Caco-2 (cell line): ENCODE measurements at regions not wholly inside any gene's neighbourhood (a gene's known extent, or its start where the extent isn't known, plus 50 kb on each side); places are given as distances from the start of the nearest gene placed in this dataset.

Experiments
- BruUV-seq: library from RNA; stranded (reverse); fragments of 400-500 nt; replicated peaks from 2 replicates; lab custom pipeline; 2021; lab: Mats Ljungman, UMichigan
- CTCF ChIA-PET: fragments of 300-600 bp; sonication (Branson Sonifier 250); formaldehyde crosslinking; loops from one replicate; lab custom pipeline; 2022; ENCODE audit warnings: antibody characterized with exemption; lab: Charles Lee
- POLR2A ChIA-PET: fragments of 300-600 bp; sonication (Branson Sonifier 250); formaldehyde crosslinking; loops from one replicate; lab custom pipeline; 2022; ENCODE audit warnings: antibody characterized with exemption; lab: Charles Lee
- DNase-seq, 2 experiments: peaks; one replicate each; pipeline versions ENCODE4 v3.0.0 to v3.0.0-alpha.2; 2020 to 2022
- H3K27me3 ChIP-seq: replicated peaks from 2 replicates; pipeline ENCODE4 v1.6.0; 2011; ENCODE audit warnings: low read length; ENCODE audit not compliant: control insufficient read depth, insufficient read depth
- H3K36me3 ChIP-seq: 2 replicates; pipeline ENCODE4 v1.5.1; 2011; ENCODE audit warnings: low read length; ENCODE audit not compliant: control insufficient read depth, insufficient read depth
- H3K4me1 ChIP-seq: fragments of 250-450 bp; sonication (Bioruptor Pico); 2 replicates; pipeline ENCODE4 v1.5.1; 2020; ENCODE audit warnings: mild to moderate bottlenecking
- H3K4me3 ChIP-seq: 2 replicates; pipeline ENCODE4 v1.5.1; 2011; ENCODE audit warnings: low read depth, mild to moderate bottlenecking, control low read depth, low read length
- H3K9me3 ChIP-seq: fragments of 250-450 bp; sonication (Bioruptor Pico); 2 replicates; pipeline ENCODE4 v1.5.1; 2020; ENCODE audit warnings: mild to moderate bottlenecking, moderate library complexity
- H3K27ac Mint-ChIP-seq: one replicate; pipeline ENCODE4 v1.8.0; 2022; ENCODE audit warnings: mixed read lengths; ENCODE audit not compliant: unreplicated experiment
- H3K27me3 Mint-ChIP-seq: one replicate; pipeline ENCODE4 v1.8.0; 2022; ENCODE audit warnings: mixed read lengths; ENCODE audit not compliant: insufficient read depth, unreplicated experiment
- H3K36me3 Mint-ChIP-seq: one replicate; pipeline ENCODE4 v1.8.0; 2022; ENCODE audit warnings: mild to moderate bottlenecking, mixed read lengths; ENCODE audit not compliant: insufficient read depth, unreplicated experiment
- H3K4me1 Mint-ChIP-seq: one replicate; pipeline ENCODE4 v1.8.0; 2022; ENCODE audit warnings: low read depth, mixed read lengths; ENCODE audit not compliant: unreplicated experiment
- H3K4me3 Mint-ChIP-seq: one replicate; pipeline ENCODE4 v1.8.0; 2022; ENCODE audit warnings: mild to moderate bottlenecking, moderate library complexity, mixed read lengths; ENCODE audit not compliant: unreplicated experiment
- H3K9me3 Mint-ChIP-seq: one replicate; pipeline ENCODE4 v1.8.0; 2022; ENCODE audit warnings: mixed read lengths; ENCODE audit not compliant: unreplicated experiment
- CTCF ChIP-seq, 2 experiments: fragments of 200-600 bp in 1 of 2; IDR thresholded peaks; 1 replicate in 1 of 2; 2 replicates in 1 of 2; pipeline versions ENCODE4 v1.5.1 to v1.8.0; 2011 to 2022; ENCODE audit warnings: antibody characterized with exemption in 1 of 2, control low read depth in 1 of 2, inconsistent platforms in 1 of 2, low read depth in 1 of 2, low read length in 1 of 2, mild to moderate bottlenecking in 1 of 2, moderate library complexity in 1 of 2; ENCODE audit not compliant: insufficient read depth in 1 of 2, severe bottlenecking in 1 of 2, unreplicated experiment in 1 of 2
- intact Hi-C: fragments of 100-400 bp; cut with micrococcal nuclease; formaldehyde crosslinking; loops from one replicate; pipeline ENCODE4 v1.10.0; 2022; ENCODE audit not compliant: unreplicated experiment
- microRNA-seq: library from miRNA; unstranded; fragments of <30 nt; microRNA quantifications from one replicate; pipeline ENCODE4 v1.2.0, GENCODE V29; 2022

- H3K27ac Mint-ChIP-seq: peak overlapping the region; percentile 98
- BruUV-seq: no TSS peak
- H3K4me3 Mint-ChIP-seq: peak overlapping the region; percentile 89
- H3K36me3 ChIP-seq: peaks cover 3% of the 10 kb centered on the region
- H3K4me1 ChIP-seq: peaks cover 8% of the 10 kb centered on the region
- POLR2A ChIA-PET: interaction anchor here (0.6 to 0.7 kb wide), 3 partner anchors 8 to 307 kb away, joined by 4 to 6 read pairs (median 5); no protein-coding TSS in a partner anchor
- no peak overlapping the region for H3K4me3 ChIP-seq
- H3K27me3 ChIP-seq: no peaks in the 10 kb centered on the region
- no peaks in the 10 kb centered on the region for H3K9me3 Mint-ChIP-seq
- H3K9me3 ChIP-seq: no peaks in the 10 kb centered on the region
- no peak for DNase-seq
- CTCF ChIA-PET: no interaction called here
- H3K4me1 Mint-ChIP-seq: peaks cover 13% of the 10 kb centered on the region
- no peaks in the 10 kb centered on the region for H3K27me3 Mint-ChIP-seq
- no peak for TF ChIP-seq CTCF (IDR thresholded peaks at IDR 0.05; ENCODE audit: insufficient read depth in 1 of 2, low read depth in 1 of 2, low read length in 1 of 2, severe bottlenecking in 1 of 2, unreplicated experiment in 1 of 2)
- H3K36me3 Mint-ChIP-seq: peaks cover 74% of the 10 kb centered on the region
- intact Hi-C loops: no loop called here
These were observed 50.3 kb upstream of the SEC14L1 start for GRCh38 chr17:77090476-77090875.

Small RNAs in the stretch of these regions (microRNA-seq; reads per million reads assigned to microRNA genes)
- gene MIR6516: 8.7 reads per million, percentile 46 among the genes with 10 or more reads in this experiment
